Sigmoid colon (tissue), 6 donors: ENCODE measurements at regions not wholly inside any gene's neighbourhood (a gene's known extent, or its start where the extent isn't known, plus 50 kb on each side); places are given as distances from the start of the nearest gene placed in this dataset.
"Not testable (repeated sequence)": the region's sequence is repeated elsewhere in the genome, so short reads cannot be mapped to it uniquely, and the experiment has no call there.

Experiments used
- DNase-seq: peaks from one replicate; pipeline ENCODE4 v3.0.0-alpha.2; 2019
- H3K27ac ChIP-seq, 4 donors: fragments of 200-600 bp; sonication (generic); one replicate each; pipeline ENCODE4 v1.5.1; 2016 to 2019; ENCODE audit warnings: mild to moderate bottlenecking in 1 of 4
- H3K27me3 ChIP-seq, 3 donors: fragments of 200-600 bp; sonication (generic); one replicate each; pipeline ENCODE4 v1.5.1; 2019; ENCODE audit warnings: mild to moderate bottlenecking in 1 of 3
- H3K36me3 ChIP-seq, 4 donors: fragments of 200-600 bp; sonication (generic); one replicate each; pipeline ENCODE4 v1.5.1; 2016 to 2019
- H3K4me1 ChIP-seq, 4 donors: fragments of 200-600 bp; sonication (generic); one replicate each; pipeline ENCODE4 v1.5.1; 2017 to 2019
- H3K4me3 ChIP-seq, 4 donors: fragments of 200-600 bp; sonication (generic); one replicate each; pipeline ENCODE4 v1.5.1; 2017 to 2019; ENCODE audit warnings: mild to moderate bottlenecking in 2 of 4, moderate library complexity in 1 of 4
- H3K9me3 ChIP-seq, 4 donors: fragments of 200-600 bp in 3 of 4; sonication (generic) in 3 of 4; one replicate each; pipeline versions ENCODE4 v1.5.1 to v1.6.1; 2013 to 2019
- CTCF ChIP-seq, 4 experiments: fragments of 450-650 bp in 3 of 4; fragments of 200-600 bp in 1 of 4; IDR thresholded peaks; one replicate each; pipeline ENCODE4 v1.5.1; 2016 to 2019; ENCODE audit warnings: antibody characterized with exemption in 4 of 4, mild to moderate bottlenecking in 3 of 4, moderate library complexity in 2 of 4
- EP300 ChIP-seq, 4 donors: sonication (generic); formaldehyde crosslinking; IDR thresholded peaks; one replicate each; pipeline ENCODE4 v1.6.1; 2017; ENCODE audit warnings: antibody characterized with exemption in 4 of 4
- POLR2A ChIP-seq, 2 donors: fragments of 450-650 bp; IDR thresholded peaks; one replicate each; pipeline ENCODE4 v1.6.1; 2016; ENCODE audit warnings: antibody characterized with exemption in 2 of 2, mild to moderate bottlenecking in 2 of 2, moderate library complexity in 2 of 2
- POLR2AphosphoS5 ChIP-seq, 4 donors: sonication (generic); formaldehyde crosslinking; IDR thresholded peaks; one replicate each; pipeline ENCODE4 v1.6.1; 2017; ENCODE audit warnings: antibody characterized with exemption in 4 of 4
- WGBS, 2 donors: extraction: QIAGEN DNeasy Blood & Tissue Kit; methylation state at CpG; one replicate each; pipeline ENCODE4 v1.1.7; 2013; 5-methylcytosine and 5-hydroxymethylcytosine counted together
- intact Hi-C: fragments of 100-400 bp; cut with DNase I; formaldehyde crosslinking; loops from one replicate; pipeline ENCODE4 v1.15.1; 2023
- donor health status: healthy with polysubstance abuse.
- donor health status: healthy.

GRCh38 chr9:75197561-75197960 lies 109.2 kb downstream of the OSTF1 start:
- H3K27ac ChIP-seq = no peak overlapping the region
- intact Hi-C loops = no loop called here
- H3K4me3 ChIP-seq = no peak overlapping the region
- no peaks in the 10 kb centered on the region for H3K36me3 ChIP-seq
- H3K4me1 ChIP-seq = no peaks in the 10 kb centered on the region
- no peaks in the 10 kb centered on the region for H3K27me3 ChIP-seq
- TF ChIP-seq POLR2A (IDR thresholded peaks at IDR 0.05) (no peak), POLR2AphosphoS5 (IDR thresholded peaks at IDR 0.05) (no peak), EP300 (IDR thresholded peaks at IDR 0.05) (no peak), CTCF (IDR thresholded peaks at IDR 0.05) (no peak)
- no peaks in the 10 kb centered on the region for H3K9me3 ChIP-seq
- whole genome bisulfite sequencing, 2 donors = 50 to 54% methylated on average over 5 of the region's 5 CpGs
- no peak for DNase-seq

GRCh38 chr9:75198436-75198835 lies 110.1 kb downstream of the OSTF1 start:
- Histone ChIP-seq H3K4me3 (no peak overlapping the region), H3K27me3 (no peaks in the 10 kb centered on the region), H3K27ac (no peak overlapping the region), H3K36me3 (no peaks in the 10 kb centered on the region), H3K4me1 (no peaks in the 10 kb centered on the region), H3K9me3 (no peaks in the 10 kb centered on the region)
- DNase-seq = no peak
- TF ChIP-seq EP300 (IDR thresholded peaks at IDR 0.05) = no peak
- TF ChIP-seq POLR2A (IDR thresholded peaks at IDR 0.05) = no peak
- no peak for TF ChIP-seq POLR2AphosphoS5 (IDR thresholded peaks at IDR 0.05)
- intact Hi-C loops = no loop called here
- 94 to 96% methylated on average over 7 of the region's 7 CpGs for WGBS, 2 donors

- no peaks in the 10 kb centered on the region for H3K9me3 ChIP-seq
- no peaks in the 10 kb centered on the region for H3K4me1 ChIP-seq
- H3K4me3 ChIP-seq = no peak overlapping the region
- H3K27me3 ChIP-seq = no peaks in the 10 kb centered on the region
- no peak for DNase-seq
- H3K27ac ChIP-seq = no peak overlapping the region
- WGBS, 2 donors = 77 to 87% methylated on average over 1 of the region's 1 CpG
- TF ChIP-seq CTCF (IDR thresholded peaks at IDR 0.05) = peak in 3 of 4 experiments; percentile 34 to 58 (median 56)
- no peak for TF ChIP-seq POLR2AphosphoS5 (IDR thresholded peaks at IDR 0.05)
- no peaks in the 10 kb centered on the region for H3K36me3 ChIP-seq
- intact Hi-C loops = loop anchor here (1.0 kb wide), 1 partner anchor 37 kb away; no protein-coding TSS in a partner anchor
These were observed 112.7 kb downstream of the OSTF1 start for GRCh38 chr9:75200892-75201470.

- TF ChIP-seq EP300 (IDR thresholded peaks at IDR 0.05) = no peak
- TF ChIP-seq POLR2A (IDR thresholded peaks at IDR 0.05) = no peak
- TF ChIP-seq CTCF (IDR thresholded peaks at IDR 0.05) = no peak
- no peak for TF ChIP-seq POLR2AphosphoS5 (IDR thresholded peaks at IDR 0.05)
- no peak overlapping the region for H3K27ac ChIP-seq
- no peaks in the 10 kb centered on the region for H3K9me3 ChIP-seq
- WGBS, 2 donors = 86 to 91% methylated on average over 3 of the region's 3 CpGs
- no peak for DNase-seq
- no peak overlapping the region for H3K4me3 ChIP-seq
- no peaks in the 10 kb centered on the region for H3K36me3 ChIP-seq
- intact Hi-C loops = loop anchor here (1.0 kb wide), 1 partner anchor 37 kb away; no protein-coding TSS in a partner anchor
- H3K4me1 ChIP-seq = no peaks in the 10 kb centered on the region
- no peaks in the 10 kb centered on the region for H3K27me3 ChIP-seq
These were observed 113.3 kb downstream of the OSTF1 start for GRCh38 chr9:75201480-75202209.

GRCh38 chr9:75207997-75208396 lies 119.7 kb downstream of the OSTF1 start:
- H3K27ac ChIP-seq, H3K4me3 ChIP-seq, H3K4me1 ChIP-seq, H3K36me3 ChIP-seq, H3K9me3 ChIP-seq, intact Hi-C loops, H3K27me3 ChIP-seq, DNase-seq: not testable (repeated sequence)
- 80 to 97% methylated on average over 8 to 12 of the region's 12 CpGs for WGBS, 2 donors
